ENCODE measurements at regions not wholly inside any gene's neighbourhood (a gene's known extent, or its start where the extent isn't known, plus 50 kb on each side); places are given as distances from the start of the nearest gene placed in this dataset.

DNA sequence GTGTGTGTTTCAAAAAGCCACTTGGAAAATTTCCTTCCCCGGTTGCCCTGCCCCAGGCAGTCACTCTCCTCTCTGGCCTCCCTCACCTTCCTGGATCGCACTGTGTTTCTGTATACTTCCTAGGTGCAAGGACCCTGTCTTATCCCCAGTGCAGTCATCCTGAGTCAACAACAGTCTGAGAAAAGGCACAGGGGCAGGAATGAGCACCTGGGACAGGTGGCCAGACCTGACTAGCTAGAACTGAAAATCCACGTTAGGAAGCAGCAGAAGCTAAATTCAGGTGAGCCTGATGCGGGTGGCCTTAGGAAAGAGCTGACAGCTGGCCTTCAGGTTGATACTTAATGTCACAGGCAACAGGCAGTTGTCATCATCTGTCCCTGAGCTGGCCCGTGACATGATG, 62.9 kb upstream of the VGLL4 start:
- Mint-ChIP-seq H3K27me3 (ENCODE audit: insufficient read depth) (peaks cover 3% of the 10 kb centered on the region), H3K9me3 (peaks cover 13% of the 10 kb centered on the region), H3K36me3 (ENCODE audit: low read depth) (no peaks in the 10 kb centered on the region), H3K4me3 (no peak overlapping the region), H3K27ac (no peak overlapping the region), H3K4me1 (ENCODE audit: low read depth) (no peaks in the 10 kb centered on the region)
- intact Hi-C loops (cut with micrococcal nuclease): no loop called here
- DNase-seq (ENCODE audit: low spot score): no peak

DNA sequence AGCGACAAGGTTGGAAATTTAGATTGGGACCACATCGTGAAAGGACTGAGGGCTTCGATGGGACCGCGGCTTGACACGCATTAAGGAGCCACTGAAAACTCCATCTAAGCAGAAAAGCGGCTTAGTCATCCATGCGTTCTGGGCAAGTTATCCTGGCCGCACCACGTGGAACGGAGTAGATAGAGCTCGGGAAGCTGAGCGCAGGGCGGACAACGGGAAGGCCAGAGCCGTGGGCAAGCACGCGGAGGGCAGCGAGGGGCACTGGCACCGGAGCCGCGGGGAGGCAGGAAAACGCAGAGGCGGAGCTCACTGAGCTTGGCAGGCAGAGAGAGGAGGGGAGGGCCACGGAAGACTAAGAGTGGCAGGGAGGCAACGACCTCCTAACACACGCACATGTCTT, 61.3 kb upstream of the VGLL4 start:
- Mint-ChIP-seq H3K4me1 (ENCODE audit: low read depth) (no peaks in the 10 kb centered on the region), H3K4me3 (no peak overlapping the region), H3K27ac (no peak overlapping the region), H3K9me3 (peaks cover 7% of the 10 kb centered on the region), H3K36me3 (ENCODE audit: low read depth) (peaks cover 2% of the 10 kb centered on the region), H3K27me3 (ENCODE audit: insufficient read depth) (peaks cover 3% of the 10 kb centered on the region)
- intact Hi-C loops (cut with micrococcal nuclease): no loop called here
- DNase-seq (ENCODE audit: low spot score): no peak

- Mint-ChIP-seq H3K27me3 (ENCODE audit: insufficient read depth) (no peaks in the 10 kb centered on the region), H3K4me1 (ENCODE audit: low read depth) (no peaks in the 10 kb centered on the region), H3K27ac (no peak overlapping the region), H3K4me3 (no peak overlapping the region), H3K36me3 (ENCODE audit: low read depth) (peaks cover 2% of the 10 kb centered on the region), H3K9me3 (no peaks in the 10 kb centered on the region)
- intact Hi-C loops (cut with micrococcal nuclease): no loop called here
- no peak for DNase-seq (ENCODE audit: low spot score)
Measured at GRCh38 chr3:11703146-11703545, 59.4 kb upstream of the VGLL4 start.

GRCh38 chr3:11699083-11699427, 55.3 kb upstream of the VGLL4 start:
- Mint-ChIP-seq H3K9me3 (no peaks in the 10 kb centered on the region), H3K4me1 (ENCODE audit: low read depth) (no peaks in the 10 kb centered on the region), H3K27me3 (ENCODE audit: insufficient read depth) (no peaks in the 10 kb centered on the region), H3K36me3 (ENCODE audit: low read depth) (peaks cover 2% of the 10 kb centered on the region), H3K4me3 (no peak overlapping the region), H3K27ac (no peak overlapping the region)
- DNase-seq (ENCODE audit: low spot score): no peak
- intact Hi-C loops (cut with micrococcal nuclease): no loop called here

DNA sequence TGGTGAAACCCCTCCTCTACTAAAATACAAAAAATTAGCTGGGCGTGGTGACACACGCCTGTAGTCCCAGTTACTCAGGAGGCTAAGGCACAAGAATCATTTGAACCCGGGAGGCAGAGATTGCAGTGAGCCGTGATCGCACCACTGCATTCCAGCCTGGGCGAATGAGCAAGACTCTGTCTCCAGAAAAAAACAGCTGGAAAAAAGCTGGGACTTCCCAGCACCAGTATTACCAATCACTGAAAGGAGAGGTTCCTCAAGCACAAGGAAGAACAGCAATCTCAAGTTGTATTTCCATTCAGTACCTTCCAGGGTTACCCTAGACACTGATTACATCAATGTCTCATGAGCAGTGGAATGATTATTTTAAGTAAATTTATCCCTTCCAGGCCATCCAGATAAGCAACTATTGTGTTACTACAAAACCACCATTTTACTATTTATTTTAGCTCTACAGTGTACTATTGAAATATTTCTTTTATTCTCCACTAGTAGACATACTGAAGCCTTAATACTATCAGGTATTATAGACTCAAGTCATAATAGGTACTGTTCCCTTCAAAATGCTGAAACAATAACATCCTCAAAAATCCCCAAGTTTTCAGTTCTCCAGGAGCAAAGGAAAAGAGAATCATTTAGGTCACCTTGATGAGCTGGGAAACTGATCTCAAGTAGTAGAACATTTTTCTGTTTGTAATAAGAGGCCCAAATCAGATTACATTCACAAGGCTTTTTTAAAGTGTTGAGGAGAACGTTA, 54.8 kb upstream of the VGLL4 start:
- H3K4me1 Mint-ChIP-seq (ENCODE audit: low read depth): no peaks in the 10 kb centered on the region
- peaks cover 2% of the 10 kb centered on the region for H3K36me3 Mint-ChIP-seq (ENCODE audit: low read depth)
- intact Hi-C loops (cut with micrococcal nuclease): no loop called here
- H3K4me3 Mint-ChIP-seq: no peak overlapping the region
- no peak overlapping the region for H3K27ac Mint-ChIP-seq
- no peak for DNase-seq (ENCODE audit: low spot score)
- no peaks in the 10 kb centered on the region for H3K9me3 Mint-ChIP-seq
- no peaks in the 10 kb centered on the region for H3K27me3 Mint-ChIP-seq (ENCODE audit: insufficient read depth)

DNA sequence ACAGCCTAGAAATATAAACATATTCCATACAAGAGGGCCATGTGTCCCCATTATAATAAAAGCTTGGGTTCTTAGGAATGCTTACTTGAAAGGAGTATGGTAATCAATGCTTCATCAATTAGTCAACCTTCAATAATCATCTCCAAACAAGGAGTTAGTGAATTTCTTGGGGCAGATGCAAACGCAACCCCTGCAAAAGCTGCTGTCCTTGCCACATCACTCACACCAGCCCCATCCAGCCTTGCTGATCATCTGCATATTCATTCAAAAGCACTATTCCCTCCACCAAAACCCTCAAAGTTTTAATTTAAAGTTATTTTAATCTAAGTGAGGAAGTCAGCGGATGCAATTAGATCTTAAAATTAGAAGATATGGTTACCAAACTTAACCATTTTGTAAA, 54.0 kb upstream of the VGLL4 start:
- intact Hi-C loops (cut with micrococcal nuclease): no loop called here
- H3K4me3 Mint-ChIP-seq: no peak overlapping the region
- no peaks in the 10 kb centered on the region for H3K4me1 Mint-ChIP-seq (ENCODE audit: low read depth)
- no peaks in the 10 kb centered on the region for H3K27me3 Mint-ChIP-seq (ENCODE audit: insufficient read depth)
- H3K9me3 Mint-ChIP-seq: no peaks in the 10 kb centered on the region
- H3K27ac Mint-ChIP-seq: no peak overlapping the region
- DNase-seq (ENCODE audit: low spot score): no peak
- peaks cover 2% of the 10 kb centered on the region for H3K36me3 Mint-ChIP-seq (ENCODE audit: low read depth)

DNA sequence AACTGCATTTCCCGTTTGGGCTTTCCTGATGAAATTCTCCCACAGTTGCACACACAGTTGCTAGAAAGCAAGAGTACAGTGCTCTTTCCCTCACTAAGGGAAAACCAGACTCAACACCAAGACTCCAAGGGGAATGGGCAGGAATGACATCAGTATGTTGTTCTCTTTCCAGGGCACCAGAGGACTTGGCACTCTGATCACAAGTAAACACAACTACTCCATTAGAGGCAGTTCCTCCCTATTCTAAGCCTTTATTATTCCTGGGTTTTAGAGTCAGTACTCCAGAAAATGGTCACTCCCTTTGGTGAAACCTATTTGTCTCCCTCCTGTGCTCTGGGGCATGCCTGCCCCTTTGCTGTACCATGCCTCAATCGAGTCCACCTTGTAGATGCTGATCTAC, 52.3 kb upstream of the VGLL4 start:
- H3K27ac Mint-ChIP-seq: no peak overlapping the region
- H3K27me3 Mint-ChIP-seq (ENCODE audit: insufficient read depth): no peaks in the 10 kb centered on the region
- no peaks in the 10 kb centered on the region for H3K9me3 Mint-ChIP-seq
- intact Hi-C loops (cut with micrococcal nuclease): no loop called here
- peaks cover under 1% of the 10 kb centered on the region for H3K36me3 Mint-ChIP-seq (ENCODE audit: low read depth)
- H3K4me1 Mint-ChIP-seq (ENCODE audit: low read depth): no peaks in the 10 kb centered on the region
- no peak for DNase-seq (ENCODE audit: low spot score)
- no peak overlapping the region for H3K4me3 Mint-ChIP-seq
